Urinary bladder (tissue), 3 donors: ENCODE measurements at regions not wholly inside any gene's neighbourhood (a gene's known extent, or its start where the extent isn't known, plus 50 kb on each side); places are given as distances from the start of the nearest gene placed in this dataset.

Experiments used
- DNase-seq: peaks from one replicate; pipeline ENCODE4 v3.0.0-alpha.2; 2015; ENCODE audit errors: extremely low spot score
- H3K27ac ChIP-seq: one replicate; pipeline ENCODE4 v1.5.1; 2013; ENCODE audit warnings: low read depth, mild to moderate bottlenecking, moderate library complexity
- H3K36me3 ChIP-seq: one replicate; pipeline ENCODE4 v1.6.1; 2013; ENCODE audit warnings: mild to moderate bottlenecking, moderate library complexity; ENCODE audit not compliant: insufficient read depth
- H3K4me1 ChIP-seq: one replicate; pipeline ENCODE4 v1.6.1; 2013; ENCODE audit warnings: mild to moderate bottlenecking, moderate library complexity; ENCODE audit not compliant: insufficient read depth
- H3K4me3 ChIP-seq: one replicate; pipeline ENCODE4 v1.5.1; 2013; ENCODE audit warnings: low read depth, low read length
- WGBS: extraction: QIAGEN DNeasy Blood & Tissue Kit; methylation state at CpG from one replicate; pipeline ENCODE4 v1.1.7; 2013; 5-methylcytosine and 5-hydroxymethylcytosine counted together
- donor health status: healthy with polysubstance abuse.
- donor health status: healthy.

DNA sequence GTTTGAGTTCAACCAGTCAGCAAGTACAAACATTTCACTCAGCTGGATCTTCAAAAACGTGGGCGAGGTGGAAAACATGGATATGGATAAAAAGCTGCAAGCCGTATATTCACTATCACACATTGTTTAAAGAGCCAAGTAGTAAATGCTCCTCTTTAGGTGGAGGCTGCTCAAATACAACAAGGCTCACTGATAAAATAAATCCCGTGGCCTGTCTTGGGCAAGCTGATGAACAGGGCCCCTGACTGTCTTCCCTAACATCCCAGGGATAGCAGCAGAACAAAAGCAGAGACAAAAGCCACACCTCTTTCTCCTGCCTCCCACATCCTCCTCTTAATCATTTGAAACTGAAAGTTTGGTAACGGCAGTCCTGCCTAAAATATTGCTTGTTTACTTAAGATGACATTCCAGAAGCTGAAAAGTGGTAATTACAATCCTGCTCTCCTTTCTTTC, 357.7 kb downstream of the TTLL7 start:
- Histone ChIP-seq H3K27ac (no peak overlapping the region), H3K4me3 (no peak overlapping the region), H3K4me1 (no peaks in the 10 kb centered on the region), H3K36me3 (no peaks in the 10 kb centered on the region)
- WGBS = 15% methylated on average over 5 of the region's 5 CpGs
- peak; percentile 43 for DNase-seq

DNA sequence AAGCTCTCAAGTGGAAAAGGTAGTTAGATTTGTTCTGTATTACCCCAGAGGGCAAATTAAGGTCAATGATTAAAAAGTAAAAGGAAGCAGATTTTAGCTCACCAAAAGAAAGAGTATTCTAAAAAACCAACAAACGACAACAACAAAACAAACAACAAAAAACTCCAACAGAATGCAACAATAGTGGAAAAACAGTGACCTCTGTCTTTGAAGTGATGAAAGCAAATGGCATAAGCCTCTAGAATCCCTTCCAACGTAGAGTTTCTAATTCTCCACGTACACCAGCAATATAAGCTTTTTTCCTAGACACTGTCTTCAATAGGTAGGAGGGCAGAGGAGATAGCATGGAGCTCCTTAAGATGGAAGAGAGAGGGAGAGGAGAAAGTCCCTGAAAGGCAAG, 359.1 kb downstream of the TTLL7 start:
- H3K4me3 ChIP-seq = no peak overlapping the region
- no peak overlapping the region for H3K27ac ChIP-seq
- 86% methylated on average over 3 of the region's 3 CpGs for WGBS
- DNase-seq = no peak
- no peaks in the 10 kb centered on the region for H3K4me1 ChIP-seq
- H3K36me3 ChIP-seq = no peaks in the 10 kb centered on the region

DNA sequence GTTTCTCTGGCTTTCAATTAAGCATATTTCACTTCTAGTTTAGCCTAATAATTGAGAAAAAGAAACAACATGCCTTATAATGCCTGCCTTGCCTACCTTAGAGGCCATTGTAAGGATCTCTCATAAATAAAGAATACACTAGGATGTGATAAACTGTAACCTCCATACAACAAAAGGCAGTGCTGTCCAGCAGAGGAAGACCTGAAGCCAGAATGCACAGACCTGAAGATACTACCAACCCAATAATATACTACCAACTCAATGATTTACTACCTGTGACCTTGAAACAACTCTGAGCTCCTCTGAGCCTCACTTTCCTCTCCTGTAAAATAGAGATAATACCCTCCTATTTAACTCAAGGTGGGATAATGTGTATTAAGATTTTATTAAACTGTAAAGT, 361.3 kb downstream of the TTLL7 start:
- Histone ChIP-seq H3K4me3 (no peak overlapping the region), H3K27ac (no peak overlapping the region), H3K36me3 (no peaks in the 10 kb centered on the region), H3K4me1 (no peaks in the 10 kb centered on the region)
- no peak for DNase-seq

DNA sequence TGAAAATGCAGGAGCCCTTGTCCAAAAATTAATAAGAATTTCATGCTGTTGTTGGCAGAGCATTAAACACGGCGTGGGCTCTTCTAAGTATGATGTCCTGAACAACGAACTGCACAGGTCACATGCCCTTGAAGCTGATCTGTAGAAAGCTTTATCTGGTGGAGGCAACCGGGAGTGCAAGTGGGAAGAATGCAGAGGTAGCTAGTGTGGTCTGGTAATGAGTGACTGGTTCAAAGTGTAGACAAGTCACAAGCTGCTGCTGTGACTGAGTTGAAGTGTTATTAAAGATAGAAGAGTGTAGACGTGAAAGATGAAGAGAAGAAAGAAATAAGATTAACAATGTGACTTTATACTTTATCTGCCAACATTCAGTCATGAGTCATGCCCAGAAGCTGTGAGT, 361.9 kb downstream of the TTLL7 start:
- H3K27ac ChIP-seq = no peak overlapping the region

DNA sequence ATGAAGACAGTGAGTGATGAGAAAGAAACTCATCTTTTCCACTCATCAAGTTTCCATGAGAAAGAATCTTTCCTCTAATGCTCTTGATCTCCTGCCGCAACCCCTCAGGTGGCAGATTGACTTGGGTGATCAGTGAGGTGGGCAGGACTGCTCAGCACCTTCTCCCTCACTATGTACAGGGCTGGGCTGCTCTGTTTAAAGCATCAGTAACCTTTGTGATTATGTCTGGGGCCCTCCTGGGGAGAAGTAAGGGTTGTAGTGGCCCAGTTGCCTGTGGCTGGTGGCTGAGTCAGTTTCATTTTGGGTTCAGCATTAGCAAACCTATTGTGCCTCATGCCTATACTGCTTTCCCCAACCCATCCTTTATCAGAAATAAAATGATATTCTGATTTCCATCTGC, 366.0 kb downstream of the TTLL7 start:
- H3K27ac ChIP-seq = no peak overlapping the region
- H3K36me3 ChIP-seq = no peaks in the 10 kb centered on the region
- DNase-seq = no peak
- no peaks in the 10 kb centered on the region for H3K4me1 ChIP-seq
- 94% methylated on average over 1 of the region's 1 CpG for WGBS
- no peak overlapping the region for H3K4me3 ChIP-seq

More for the DNA sequence above, 361.9 kb downstream of the TTLL7 start:
- DNase-seq = no peak
- Histone ChIP-seq H3K36me3 (no peaks in the 10 kb centered on the region), H3K4me3 (no peak overlapping the region), H3K4me1 (no peaks in the 10 kb centered on the region)
- 89% methylated on average over 5 of the region's 5 CpGs for WGBS

DNA sequence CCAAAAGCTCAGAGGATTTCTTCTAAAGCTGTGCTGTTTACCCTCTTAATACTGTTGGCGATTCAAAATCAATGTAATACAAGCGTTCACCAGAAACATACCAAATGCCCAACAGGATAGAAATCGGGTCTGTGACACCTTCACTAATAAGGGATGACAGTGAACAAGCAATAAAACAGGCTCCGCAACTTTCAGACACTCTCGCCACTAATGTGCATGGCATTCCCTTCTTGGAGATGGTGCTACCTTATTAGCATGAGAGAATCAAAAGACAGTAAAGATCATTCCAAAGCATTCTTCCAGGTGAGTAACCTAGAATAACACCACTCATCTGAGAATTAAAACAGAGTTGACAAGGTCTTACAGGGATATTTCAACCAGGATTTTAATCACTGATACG, 367.1 kb downstream of the TTLL7 start:
- Histone ChIP-seq H3K4me1 (no peaks in the 10 kb centered on the region), H3K4me3 (no peak overlapping the region), H3K27ac (no peak overlapping the region), H3K36me3 (no peaks in the 10 kb centered on the region)
- WGBS = 90% methylated on average over 6 of the region's 6 CpGs
- no peak for DNase-seq

DNA sequence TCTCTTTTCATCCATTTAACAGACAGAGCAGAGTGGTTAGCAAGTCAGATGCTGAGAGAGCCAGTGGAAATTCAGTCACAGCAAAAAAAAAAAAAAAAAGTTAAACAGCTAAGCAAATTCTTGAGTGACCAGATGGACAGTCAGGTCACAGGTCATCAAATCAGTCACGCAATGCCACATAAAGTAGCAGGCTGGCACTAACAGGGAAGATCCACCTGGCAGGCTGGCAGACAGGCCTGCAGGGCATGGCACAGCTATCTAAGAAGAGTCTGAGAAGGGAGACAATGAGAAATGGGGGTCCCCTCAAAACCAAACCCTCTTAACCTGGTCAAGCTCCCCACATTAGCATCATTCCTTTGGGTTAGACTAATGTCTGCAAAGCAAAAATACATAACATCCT, 371.9 kb downstream of the TTLL7 start:
- no peaks in the 10 kb centered on the region for H3K4me1 ChIP-seq
- no peak for DNase-seq
- no peak overlapping the region for H3K4me3 ChIP-seq
- WGBS = 93% methylated on average over 1 of the region's 1 CpG
- H3K27ac ChIP-seq = no peak overlapping the region
- H3K36me3 ChIP-seq = no peaks in the 10 kb centered on the region

DNA sequence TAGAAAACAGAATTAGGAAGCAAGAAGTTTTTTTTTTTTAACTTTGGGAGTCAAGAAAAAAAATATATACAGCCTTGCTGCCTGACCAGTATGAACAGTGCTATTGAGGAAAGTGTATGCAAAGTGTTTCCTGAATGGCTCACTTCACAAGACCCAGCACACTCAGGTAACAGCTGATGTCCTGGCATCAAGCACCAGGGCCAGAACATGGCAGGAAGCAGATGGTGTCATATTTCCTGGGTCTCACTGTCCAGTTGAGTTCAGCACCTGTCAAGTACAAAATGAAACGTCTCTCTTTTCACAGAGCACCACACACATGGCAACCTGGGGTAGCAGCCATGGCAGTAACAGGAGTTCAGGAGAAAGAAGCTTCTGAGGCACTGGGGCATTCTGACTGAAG, 372.3 kb downstream of the TTLL7 start:
- no peak for DNase-seq
- H3K36me3 ChIP-seq = no peaks in the 10 kb centered on the region
- H3K4me3 ChIP-seq = no peak overlapping the region
- no peak overlapping the region for H3K27ac ChIP-seq
- H3K4me1 ChIP-seq = no peaks in the 10 kb centered on the region
- 45% methylated on average over 1 of the region's 1 CpG for WGBS

DNA sequence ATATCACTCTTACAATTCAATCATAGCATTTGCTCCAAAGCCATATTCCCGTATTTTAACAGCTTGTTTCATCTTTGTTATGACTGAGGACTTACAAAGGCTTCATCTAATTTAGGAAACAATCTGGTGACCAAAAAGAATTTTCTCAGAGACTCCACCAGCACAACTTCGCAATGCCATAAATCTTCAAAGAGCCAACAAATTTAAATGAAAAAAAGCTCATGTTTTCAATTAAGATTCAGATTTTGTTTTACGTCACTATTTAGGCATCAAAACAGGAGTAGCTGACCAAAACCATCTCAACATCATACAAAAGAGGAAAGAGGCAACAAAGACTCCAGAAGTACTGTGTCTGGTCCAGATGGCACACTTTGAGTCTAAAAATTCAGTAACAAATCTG, 373.3 kb downstream of the TTLL7 start:
- H3K4me3 ChIP-seq = no peak overlapping the region
- no peak overlapping the region for H3K27ac ChIP-seq
- H3K36me3 ChIP-seq = no peaks in the 10 kb centered on the region
- no peak for DNase-seq
- no peaks in the 10 kb centered on the region for H3K4me1 ChIP-seq
- WGBS = 92% methylated on average over 3 of the region's 3 CpGs

DNA sequence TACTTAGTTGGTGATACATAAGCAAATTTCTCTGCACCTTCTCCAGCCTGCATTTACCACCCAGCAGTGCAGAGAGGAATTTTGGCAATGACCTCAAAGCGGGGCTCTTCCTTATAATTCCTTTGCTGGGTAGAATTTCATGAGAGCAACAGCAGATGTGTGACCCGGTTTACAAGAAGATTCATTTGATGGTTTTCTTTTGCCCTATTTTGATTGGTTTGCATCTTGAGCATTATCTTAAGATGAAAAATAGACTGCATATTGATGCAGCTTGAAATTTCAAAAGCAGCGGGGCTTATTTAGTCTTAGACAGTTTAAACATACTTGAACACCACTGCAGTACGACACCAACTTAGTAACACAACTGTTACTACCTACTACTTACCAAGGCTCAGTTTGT, 378.9 kb downstream of the TTLL7 start:
- 90% methylated on average over 4 of the region's 4 CpGs for WGBS
- Histone ChIP-seq H3K4me3 (no peak overlapping the region), H3K4me1 (no peaks in the 10 kb centered on the region), H3K36me3 (no peaks in the 10 kb centered on the region), H3K27ac (no peak overlapping the region)
- DNase-seq = no peak

DNA sequence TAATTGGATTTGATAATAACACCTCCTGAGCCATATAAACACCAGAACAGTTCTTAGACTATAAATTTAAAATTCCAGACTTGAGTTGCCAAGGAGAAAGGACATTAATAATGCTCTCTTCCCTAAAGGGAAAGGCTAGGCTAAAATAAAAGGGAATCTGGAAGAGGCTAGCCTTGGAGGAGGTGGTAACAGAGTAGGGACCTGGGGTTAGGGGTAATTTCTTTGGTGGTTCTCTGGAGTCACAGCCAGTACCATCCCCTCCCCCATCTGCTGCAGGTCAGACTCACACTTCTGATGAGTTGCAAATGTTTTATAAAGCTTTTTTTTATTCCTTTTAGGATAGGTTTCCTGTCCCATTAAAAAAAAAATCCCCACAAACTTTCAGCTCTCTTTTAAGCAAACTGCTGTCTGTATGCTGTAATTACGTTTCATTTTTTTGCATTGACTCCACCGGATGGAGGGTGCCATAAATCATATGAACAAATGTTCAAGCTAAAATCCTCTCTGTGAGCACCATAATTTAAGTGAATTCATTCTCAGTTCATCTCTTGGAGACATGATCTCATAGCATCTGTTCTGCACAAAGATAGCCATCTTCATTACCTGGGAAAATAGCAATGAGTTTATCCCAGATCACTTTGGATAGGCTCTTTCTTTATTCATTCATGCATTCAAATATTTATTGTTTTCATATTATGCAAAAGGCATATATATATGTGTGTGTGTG, 379.6 kb downstream of the TTLL7 start:
- 42% methylated on average over 2 of the region's 2 CpGs for WGBS
- H3K4me1 ChIP-seq = no peaks in the 10 kb centered on the region
- no peak overlapping the region for H3K4me3 ChIP-seq
- no peak overlapping the region for H3K27ac ChIP-seq
- H3K36me3 ChIP-seq = no peaks in the 10 kb centered on the region
- DNase-seq = peak; percentile 17

DNA sequence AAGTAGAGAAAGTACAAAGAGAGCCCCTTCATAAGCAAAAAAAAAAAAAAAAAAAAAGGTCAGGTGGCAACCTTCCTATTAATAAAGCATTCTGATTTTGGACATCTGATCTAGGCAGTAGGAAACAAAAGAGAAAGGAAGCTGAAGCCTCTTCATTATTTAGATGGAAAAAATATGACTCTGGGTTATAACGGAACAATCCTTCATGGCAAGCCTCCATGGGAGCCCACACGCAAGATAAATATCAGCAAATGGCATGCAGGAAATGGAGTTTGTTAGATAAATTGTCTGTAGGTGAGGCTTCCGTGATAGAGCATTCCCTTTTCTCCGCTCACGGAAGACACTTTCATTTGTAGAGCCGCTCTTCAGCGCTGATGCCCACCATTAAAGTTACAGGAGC, 381.0 kb downstream of the TTLL7 start:
- no peak overlapping the region for H3K27ac ChIP-seq
- H3K4me1 ChIP-seq = no peaks in the 10 kb centered on the region
- 91% methylated on average over 7 of the region's 7 CpGs for WGBS
- no peaks in the 10 kb centered on the region for H3K36me3 ChIP-seq
- H3K4me3 ChIP-seq = no peak overlapping the region
- DNase-seq = no peak

DNA sequence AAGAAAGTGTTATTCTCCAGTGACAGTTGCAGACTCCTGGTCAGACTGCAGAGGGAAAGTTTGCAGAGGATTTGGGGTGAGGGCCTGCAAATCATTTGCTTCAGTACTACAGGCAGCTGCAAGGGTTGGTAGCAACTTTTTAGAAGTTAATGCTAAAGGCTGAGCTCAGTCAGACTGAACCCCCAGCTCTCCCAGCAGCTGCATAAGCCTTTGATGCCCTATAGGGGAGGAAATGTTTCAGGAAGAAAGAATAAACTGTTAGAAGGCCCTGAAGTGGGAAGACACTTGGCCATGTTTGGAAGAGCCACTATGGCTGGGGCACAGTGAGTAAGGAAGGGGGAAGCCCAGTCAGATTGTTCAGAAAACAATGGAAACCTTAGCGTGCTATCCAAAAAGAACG, 383.6 kb downstream of the TTLL7 start:
- H3K27ac ChIP-seq = no peak overlapping the region
- no peaks in the 10 kb centered on the region for H3K36me3 ChIP-seq
- no peak overlapping the region for H3K4me3 ChIP-seq
- 93% methylated on average over 2 of the region's 2 CpGs for WGBS
- DNase-seq = no peak
- H3K4me1 ChIP-seq = no peaks in the 10 kb centered on the region

DNA sequence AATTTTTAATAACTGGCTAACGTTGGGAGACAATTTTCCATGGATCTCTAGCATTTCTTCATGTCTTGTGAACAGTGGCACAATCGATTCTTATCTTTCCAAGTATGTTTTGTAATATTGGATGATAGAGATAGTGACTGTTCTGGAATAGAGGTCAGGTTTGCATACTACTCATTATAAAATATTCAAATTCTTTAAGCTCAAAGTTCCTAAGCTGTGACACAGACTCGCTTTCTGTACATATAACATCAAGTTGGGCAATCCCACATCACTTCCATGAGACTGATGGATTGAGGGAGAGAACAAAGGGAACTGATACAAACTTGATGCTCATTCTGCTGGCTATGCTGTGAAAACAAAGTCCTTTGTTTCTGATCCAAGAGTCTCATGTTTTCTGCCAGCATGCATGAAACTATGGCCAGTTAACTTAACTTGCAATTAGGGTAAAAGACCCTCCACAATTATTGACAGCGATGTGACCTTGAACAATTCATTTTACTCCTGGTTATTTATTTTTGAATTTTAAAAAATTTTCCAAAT, 392.4 kb downstream of the TTLL7 start:
- WGBS = 89% methylated on average over 4 of the region's 4 CpGs
- no peak for DNase-seq
- Histone ChIP-seq H3K27ac (no peak overlapping the region), H3K4me3 (no peak overlapping the region), H3K4me1 (no peaks in the 10 kb centered on the region), H3K36me3 (no peaks in the 10 kb centered on the region)

DNA sequence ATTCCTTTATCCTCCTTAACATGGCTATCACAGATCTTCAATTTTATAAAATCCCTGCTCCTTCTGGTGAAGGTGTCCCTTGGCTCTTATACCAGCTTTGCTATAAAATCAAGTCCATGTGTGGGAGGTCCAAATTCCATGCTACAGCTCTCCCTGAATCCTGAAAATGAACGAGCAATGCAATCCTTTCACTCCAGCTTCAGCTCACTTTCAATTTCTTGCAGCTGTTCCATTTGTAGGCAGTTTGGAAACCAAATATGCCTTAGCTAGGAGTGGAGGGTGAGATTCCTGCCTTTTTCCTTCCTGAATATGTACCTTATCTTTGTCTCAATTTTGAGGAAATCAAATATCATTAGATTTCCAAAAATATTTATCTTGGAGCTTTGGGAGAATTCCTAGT, 402.6 kb downstream of the TTLL7 start:
- H3K36me3 ChIP-seq = no peaks in the 10 kb centered on the region
- H3K27ac ChIP-seq = no peak overlapping the region
- H3K4me3 ChIP-seq = no peak overlapping the region
- WGBS = 57% methylated on average over 1 of the region's 1 CpG
- no peak for DNase-seq
- H3K4me1 ChIP-seq = no peaks in the 10 kb centered on the region
